Sigmoid colon (tissue), 6 donors: ENCODE measurements at regions not wholly inside any gene's neighbourhood (a gene's known extent, or its start where the extent isn't known, plus 50 kb on each side); places are given as distances from the start of the nearest gene placed in this dataset.

Experiments
- DNase-seq: peaks from one replicate; pipeline ENCODE4 v3.0.0-alpha.2; 2019
- H3K27ac ChIP-seq, 4 donors: fragments of 200-600 bp; sonication (generic); one replicate each; pipeline ENCODE4 v1.5.1; 2016 to 2019; ENCODE audit warnings: mild to moderate bottlenecking in 1 of 4
- H3K27me3 ChIP-seq, 3 donors: fragments of 200-600 bp; sonication (generic); one replicate each; pipeline ENCODE4 v1.5.1; 2019; ENCODE audit warnings: mild to moderate bottlenecking in 1 of 3
- H3K36me3 ChIP-seq, 4 donors: fragments of 200-600 bp; sonication (generic); one replicate each; pipeline ENCODE4 v1.5.1; 2016 to 2019
- H3K4me1 ChIP-seq, 4 donors: fragments of 200-600 bp; sonication (generic); one replicate each; pipeline ENCODE4 v1.5.1; 2017 to 2019
- H3K4me3 ChIP-seq, 4 donors: fragments of 200-600 bp; sonication (generic); one replicate each; pipeline ENCODE4 v1.5.1; 2017 to 2019; ENCODE audit warnings: mild to moderate bottlenecking in 2 of 4, moderate library complexity in 1 of 4
- H3K9me3 ChIP-seq, 4 donors: fragments of 200-600 bp in 3 of 4; sonication (generic) in 3 of 4; one replicate each; pipeline versions ENCODE4 v1.5.1 to v1.6.1; 2013 to 2019
- EP300 ChIP-seq, 4 donors: sonication (generic); formaldehyde crosslinking; IDR thresholded peaks; one replicate each; pipeline ENCODE4 v1.6.1; 2017; ENCODE audit warnings: antibody characterized with exemption in 4 of 4
- POLR2A ChIP-seq, 2 donors: fragments of 450-650 bp; IDR thresholded peaks; one replicate each; pipeline ENCODE4 v1.6.1; 2016; ENCODE audit warnings: antibody characterized with exemption in 2 of 2, mild to moderate bottlenecking in 2 of 2, moderate library complexity in 2 of 2
- POLR2AphosphoS5 ChIP-seq, 4 donors: sonication (generic); formaldehyde crosslinking; IDR thresholded peaks; one replicate each; pipeline ENCODE4 v1.6.1; 2017; ENCODE audit warnings: antibody characterized with exemption in 4 of 4
- WGBS, 2 donors: extraction: QIAGEN DNeasy Blood & Tissue Kit; methylation state at CpG; one replicate each; pipeline ENCODE4 v1.1.7; 2013; 5-methylcytosine and 5-hydroxymethylcytosine counted together
- intact Hi-C: fragments of 100-400 bp; cut with DNase I; formaldehyde crosslinking; loops from one replicate; pipeline ENCODE4 v1.15.1; 2023
- TF ChIP-seq, protein P1 (sequence below), 4 experiments: fragments of 450-650 bp in 3 of 4; fragments of 200-600 bp in 1 of 4; IDR thresholded peaks; one replicate each; pipeline ENCODE4 v1.5.1; 2016 to 2019; ENCODE audit warnings: antibody characterized with exemption in 4 of 4, mild to moderate bottlenecking in 3 of 4, moderate library complexity in 2 of 4
- donor health status: healthy with polysubstance abuse.
- donor health status: healthy.

DNA sequence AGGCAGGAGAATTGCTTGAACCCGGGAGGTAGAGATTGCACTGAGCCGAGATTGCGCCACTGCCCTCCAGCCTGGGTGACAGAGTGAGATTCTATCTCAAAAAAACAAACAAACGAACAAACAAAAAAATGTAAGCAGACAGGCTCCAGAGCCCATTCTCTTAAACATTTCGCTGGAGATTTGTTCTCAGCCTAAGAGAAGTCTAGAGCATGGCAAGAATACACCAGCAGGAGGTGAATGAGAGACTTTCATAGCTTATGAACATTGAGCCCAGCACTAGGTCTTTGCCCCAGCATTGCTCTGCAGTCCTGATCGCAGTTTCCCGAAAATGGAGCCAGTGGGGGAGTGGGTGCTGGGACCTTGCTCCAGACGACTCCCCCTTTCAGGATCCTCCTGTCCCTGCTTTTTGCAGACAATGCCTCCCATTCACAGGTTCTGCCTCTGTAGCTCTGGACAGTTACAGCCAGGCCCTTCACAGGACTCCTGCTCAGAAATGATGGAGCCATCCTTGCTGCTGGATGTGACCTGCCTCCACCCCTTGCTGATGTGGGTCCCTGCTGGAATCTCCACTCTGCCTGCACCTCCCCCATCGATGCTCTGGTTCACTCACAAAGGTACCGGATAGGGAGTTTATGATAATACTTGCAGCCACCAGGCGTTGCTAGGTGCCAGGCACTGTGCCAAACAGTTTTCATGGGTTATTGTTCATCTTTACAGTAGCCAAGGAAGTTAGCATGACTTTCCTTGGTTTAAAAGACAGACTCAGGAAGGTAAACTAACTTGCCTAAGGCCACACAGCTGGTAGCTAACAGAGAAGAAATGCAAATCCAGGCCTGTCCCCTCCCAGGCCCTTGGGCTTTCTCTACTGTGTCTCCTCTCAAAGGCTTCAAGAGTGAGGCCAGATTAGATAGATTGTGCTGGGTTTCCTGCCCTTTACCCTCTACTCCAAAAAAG is 329.7 kb upstream of the TLE3 start:
- intact Hi-C loops = no loop called here
- no peak for DNase-seq
- no peaks in the 10 kb centered on the region for H3K36me3 ChIP-seq
- 74 to 88% methylated on average over 11 of the region's 11 CpGs for WGBS, 2 donors
- no peaks in the 10 kb centered on the region for H3K4me1 ChIP-seq
- no peaks in the 10 kb centered on the region for H3K9me3 ChIP-seq
- H3K27me3 ChIP-seq = no peaks in the 10 kb centered on the region
- TF ChIP-seq POLR2A (IDR thresholded peaks at IDR 0.05) = no peak
- TF ChIP-seq, protein P1, sequence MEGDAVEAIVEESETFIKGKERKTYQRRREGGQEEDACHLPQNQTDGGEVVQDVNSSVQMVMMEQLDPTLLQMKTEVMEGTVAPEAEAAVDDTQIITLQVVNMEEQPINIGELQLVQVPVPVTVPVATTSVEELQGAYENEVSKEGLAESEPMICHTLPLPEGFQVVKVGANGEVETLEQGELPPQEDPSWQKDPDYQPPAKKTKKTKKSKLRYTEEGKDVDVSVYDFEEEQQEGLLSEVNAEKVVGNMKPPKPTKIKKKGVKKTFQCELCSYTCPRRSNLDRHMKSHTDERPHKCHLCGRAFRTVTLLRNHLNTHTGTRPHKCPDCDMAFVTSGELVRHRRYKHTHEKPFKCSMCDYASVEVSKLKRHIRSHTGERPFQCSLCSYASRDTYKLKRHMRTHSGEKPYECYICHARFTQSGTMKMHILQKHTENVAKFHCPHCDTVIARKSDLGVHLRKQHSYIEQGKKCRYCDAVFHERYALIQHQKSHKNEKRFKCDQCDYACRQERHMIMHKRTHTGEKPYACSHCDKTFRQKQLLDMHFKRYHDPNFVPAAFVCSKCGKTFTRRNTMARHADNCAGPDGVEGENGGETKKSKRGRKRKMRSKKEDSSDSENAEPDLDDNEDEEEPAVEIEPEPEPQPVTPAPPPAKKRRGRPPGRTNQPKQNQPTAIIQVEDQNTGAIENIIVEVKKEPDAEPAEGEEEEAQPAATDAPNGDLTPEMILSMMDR (IDR thresholded peaks at IDR 0.05) = no peak
- no peak for TF ChIP-seq POLR2AphosphoS5 (IDR thresholded peaks at IDR 0.05)
- TF ChIP-seq EP300 (IDR thresholded peaks at IDR 0.05) = no peak
- H3K27ac ChIP-seq = no peak overlapping the region
- H3K4me3 ChIP-seq = no peak overlapping the region

DNA sequence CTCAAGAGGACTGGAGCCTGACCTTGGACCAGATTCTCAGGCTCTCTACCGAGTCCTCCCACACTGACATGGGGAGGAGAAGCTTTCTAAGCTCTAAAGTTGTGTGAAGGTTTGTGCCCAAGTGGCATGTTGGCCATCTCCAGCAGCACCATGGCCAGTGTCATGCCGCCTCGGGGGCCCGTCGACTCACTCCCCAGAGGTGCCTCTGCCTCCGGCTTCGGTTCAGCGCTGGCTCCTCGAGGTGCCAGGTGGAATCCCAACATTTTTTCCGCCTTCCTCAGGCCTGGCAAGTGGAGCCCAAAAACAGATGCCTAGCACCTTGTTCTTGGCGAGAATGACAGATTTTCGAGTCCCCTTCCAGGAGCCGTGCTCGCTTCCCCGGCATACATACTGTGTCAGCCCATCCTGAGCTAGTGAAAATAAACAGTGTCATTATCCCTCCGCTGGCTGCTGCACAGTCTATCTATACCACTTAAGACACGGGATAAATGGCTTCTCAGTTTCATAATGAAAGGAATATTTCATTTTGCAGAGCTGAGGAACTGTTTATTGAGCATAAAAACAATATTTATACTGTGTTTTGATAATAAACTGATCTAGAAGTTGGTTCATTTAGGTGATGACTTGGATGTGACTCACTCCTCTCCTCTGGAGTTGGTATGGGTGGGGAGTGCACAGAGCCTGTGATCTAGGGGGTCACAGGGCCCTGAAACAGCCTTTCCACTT is 328.5 kb upstream of the TLE3 start:
- no peak overlapping the region for H3K27ac ChIP-seq
- DNase-seq = no peak
- intact Hi-C loops = no loop called here
- WGBS, 2 donors = 88 to 89% methylated on average over 17 of the region's 17 CpGs
- H3K27me3 ChIP-seq = no peaks in the 10 kb centered on the region
- TF ChIP-seq EP300 (IDR thresholded peaks at IDR 0.05) = no peak
- TF ChIP-seq, protein P1 (IDR thresholded peaks at IDR 0.05) = no peak
- TF ChIP-seq POLR2A (IDR thresholded peaks at IDR 0.05) = no peak
- TF ChIP-seq POLR2AphosphoS5 (IDR thresholded peaks at IDR 0.05) = no peak
- no peaks in the 10 kb centered on the region for H3K36me3 ChIP-seq
- no peaks in the 10 kb centered on the region for H3K4me1 ChIP-seq
- H3K4me3 ChIP-seq = no peak overlapping the region
- H3K9me3 ChIP-seq = no peaks in the 10 kb centered on the region

DNA sequence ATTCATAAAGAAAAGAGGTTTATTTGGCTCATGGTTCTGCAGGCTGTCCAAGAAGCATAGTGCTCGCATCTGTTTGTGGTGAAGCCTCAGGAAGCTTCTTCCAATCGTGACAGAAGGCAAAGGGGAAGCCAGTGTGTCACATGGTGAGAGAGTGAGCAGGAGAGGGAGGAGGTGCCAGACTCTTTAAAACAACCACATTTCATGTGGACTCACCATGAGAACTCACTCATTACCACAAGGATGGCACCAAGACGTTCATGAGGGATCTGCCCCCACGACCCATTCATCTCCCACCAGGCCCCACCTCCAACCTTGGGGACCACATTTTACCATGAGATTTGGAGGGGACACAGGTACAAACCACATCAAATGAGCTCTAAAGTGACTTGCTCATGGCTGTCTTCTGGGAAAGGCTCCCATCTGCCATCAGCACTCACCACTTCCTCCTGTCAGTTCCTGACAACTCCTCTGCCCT is 327.3 kb upstream of the TLE3 start:
- Histone ChIP-seq H3K4me1 (no peaks in the 10 kb centered on the region), H3K27ac (no peak overlapping the region), H3K9me3 (no peaks in the 10 kb centered on the region), H3K27me3 (no peaks in the 10 kb centered on the region), H3K4me3 (no peak overlapping the region), H3K36me3 (no peaks in the 10 kb centered on the region)
- DNase-seq = no peak
- TF ChIP-seq, protein P1 (IDR thresholded peaks at IDR 0.05) = no peak
- TF ChIP-seq EP300 (IDR thresholded peaks at IDR 0.05) (no peak), POLR2AphosphoS5 (IDR thresholded peaks at IDR 0.05) (no peak), POLR2A (IDR thresholded peaks at IDR 0.05) (no peak)
- WGBS, 2 donors = 44 to 77% methylated on average over 4 of the region's 4 CpGs
- intact Hi-C loops = no loop called here

DNA sequence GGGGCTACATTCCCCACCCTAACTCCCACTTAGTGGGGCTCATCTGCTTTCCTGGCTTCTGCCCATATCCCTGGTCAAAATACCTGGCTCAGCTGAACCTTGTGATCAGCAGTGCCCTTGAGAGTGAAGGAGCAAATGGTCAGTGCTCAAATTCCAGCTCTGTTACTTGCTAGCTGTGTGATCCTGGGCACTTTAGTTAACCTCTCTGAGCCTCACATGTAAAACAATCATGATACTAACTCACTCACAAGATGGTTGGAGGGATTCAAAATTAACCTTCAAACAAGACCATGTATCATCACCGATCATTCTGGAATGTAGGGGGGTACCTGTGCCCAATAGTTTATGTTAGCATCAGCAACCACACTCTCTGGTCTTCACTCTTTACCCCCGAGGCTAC is 325.6 kb upstream of the TLE3 start:
- DNase-seq = no peak
- H3K4me3 ChIP-seq = no peak overlapping the region
- TF ChIP-seq, protein P1 (IDR thresholded peaks at IDR 0.05) = no peak
- TF ChIP-seq POLR2AphosphoS5 (IDR thresholded peaks at IDR 0.05) (no peak), EP300 (IDR thresholded peaks at IDR 0.05) (no peak), POLR2A (IDR thresholded peaks at IDR 0.05) (no peak)
- 86 to 90% methylated on average over 2 of the region's 2 CpGs for WGBS, 2 donors
- no peaks in the 10 kb centered on the region for H3K9me3 ChIP-seq
- H3K27me3 ChIP-seq = no peaks in the 10 kb centered on the region
- H3K4me1 ChIP-seq = no peaks in the 10 kb centered on the region
- no peak overlapping the region for H3K27ac ChIP-seq
- no peaks in the 10 kb centered on the region for H3K36me3 ChIP-seq
- intact Hi-C loops = no loop called here
